ENCODE measurements at regions not wholly inside any gene's neighbourhood (a gene's known extent, or its start where the extent isn't known, plus 50 kb on each side); places are given as distances from the start of the nearest gene placed in this dataset.

GRCh38 chr20:12893653-12894052 is 115.1 kb upstream of the SPTLC3 start:
- no peak overlapping the region for H3K4me3 ChIP-seq (ENCODE audit: low read depth, low read length)
- no peak for DNase-seq (ENCODE audit: low read depth)
- TF ChIP-seq, protein P1, sequence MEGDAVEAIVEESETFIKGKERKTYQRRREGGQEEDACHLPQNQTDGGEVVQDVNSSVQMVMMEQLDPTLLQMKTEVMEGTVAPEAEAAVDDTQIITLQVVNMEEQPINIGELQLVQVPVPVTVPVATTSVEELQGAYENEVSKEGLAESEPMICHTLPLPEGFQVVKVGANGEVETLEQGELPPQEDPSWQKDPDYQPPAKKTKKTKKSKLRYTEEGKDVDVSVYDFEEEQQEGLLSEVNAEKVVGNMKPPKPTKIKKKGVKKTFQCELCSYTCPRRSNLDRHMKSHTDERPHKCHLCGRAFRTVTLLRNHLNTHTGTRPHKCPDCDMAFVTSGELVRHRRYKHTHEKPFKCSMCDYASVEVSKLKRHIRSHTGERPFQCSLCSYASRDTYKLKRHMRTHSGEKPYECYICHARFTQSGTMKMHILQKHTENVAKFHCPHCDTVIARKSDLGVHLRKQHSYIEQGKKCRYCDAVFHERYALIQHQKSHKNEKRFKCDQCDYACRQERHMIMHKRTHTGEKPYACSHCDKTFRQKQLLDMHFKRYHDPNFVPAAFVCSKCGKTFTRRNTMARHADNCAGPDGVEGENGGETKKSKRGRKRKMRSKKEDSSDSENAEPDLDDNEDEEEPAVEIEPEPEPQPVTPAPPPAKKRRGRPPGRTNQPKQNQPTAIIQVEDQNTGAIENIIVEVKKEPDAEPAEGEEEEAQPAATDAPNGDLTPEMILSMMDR (IDR thresholded peaks at IDR 0.05; ENCODE audit: insufficient read depth, low read depth, low read length, missing control alignments), result no peak

- TF ChIP-seq, protein P1 (IDR thresholded peaks at IDR 0.05; ENCODE audit: insufficient read depth, low read depth, low read length, missing control alignments), result no peak
- DNase-seq (ENCODE audit: low read depth), result no peak
- no peak overlapping the region for H3K4me3 ChIP-seq (ENCODE audit: low read depth, low read length)
Observed at GRCh38 chr20:12894089-12894488, 114.7 kb upstream of the SPTLC3 start.

DNA sequence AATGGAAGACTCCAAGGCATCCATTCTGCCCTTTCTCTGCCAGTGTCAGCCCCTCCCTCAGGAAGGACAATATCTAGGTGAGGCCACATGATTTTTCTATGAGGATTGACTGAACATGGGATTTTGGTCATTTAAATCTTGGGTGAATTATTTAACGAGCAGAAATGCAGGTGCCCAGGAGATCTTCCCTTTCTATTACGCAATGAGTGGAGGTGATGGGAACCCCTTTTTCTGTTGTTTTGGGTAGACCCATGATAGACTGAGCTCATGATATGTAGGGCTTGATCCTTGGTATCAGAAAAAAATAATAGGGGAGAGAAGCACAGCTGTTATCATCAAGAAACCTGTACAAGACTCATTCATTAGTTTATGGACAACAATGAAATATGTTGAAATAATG is 112.6 kb upstream of the SPTLC3 start:
- TF ChIP-seq, protein P1 (IDR thresholded peaks at IDR 0.05; ENCODE audit: insufficient read depth, low read depth, low read length, missing control alignments), result no peak
- no peak overlapping the region for H3K4me3 ChIP-seq (ENCODE audit: low read depth, low read length)
- DNase-seq (ENCODE audit: low read depth), result no peak

DNA sequence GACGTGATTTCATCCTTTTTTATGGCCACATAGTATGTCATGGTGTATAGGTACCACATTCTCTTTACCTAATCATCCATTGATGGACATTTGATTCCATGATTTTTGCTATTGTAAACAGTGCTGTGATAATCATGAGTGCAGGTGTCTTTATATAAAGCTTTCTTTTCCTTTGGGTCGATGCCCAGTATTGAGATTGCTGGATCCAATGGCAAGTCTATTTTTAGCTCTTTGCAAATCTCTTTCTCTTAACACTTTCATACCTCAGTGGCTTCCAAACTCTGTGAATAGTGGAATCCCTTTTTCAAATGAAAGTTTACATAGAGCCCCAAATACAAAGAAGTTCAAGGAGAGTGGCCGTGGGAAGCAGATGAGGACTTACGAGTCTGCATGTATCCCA is 105.8 kb upstream of the SPTLC3 start:
- TF ChIP-seq, protein P1 (IDR thresholded peaks at IDR 0.05; ENCODE audit: insufficient read depth, low read depth, low read length, missing control alignments), result no peak
- DNase-seq (ENCODE audit: low read depth), result no peak
- no peak overlapping the region for H3K4me3 ChIP-seq (ENCODE audit: low read depth, low read length)

- no peak overlapping the region for H3K4me3 ChIP-seq (ENCODE audit: low read depth, low read length)
- TF ChIP-seq, protein P1 (IDR thresholded peaks at IDR 0.05; ENCODE audit: insufficient read depth, low read depth, low read length, missing control alignments), result no peak
- DNase-seq (ENCODE audit: low read depth), result no peak
Observed at GRCh38 chr20:12906361-12906760, 102.4 kb upstream of the SPTLC3 start.

DNA sequence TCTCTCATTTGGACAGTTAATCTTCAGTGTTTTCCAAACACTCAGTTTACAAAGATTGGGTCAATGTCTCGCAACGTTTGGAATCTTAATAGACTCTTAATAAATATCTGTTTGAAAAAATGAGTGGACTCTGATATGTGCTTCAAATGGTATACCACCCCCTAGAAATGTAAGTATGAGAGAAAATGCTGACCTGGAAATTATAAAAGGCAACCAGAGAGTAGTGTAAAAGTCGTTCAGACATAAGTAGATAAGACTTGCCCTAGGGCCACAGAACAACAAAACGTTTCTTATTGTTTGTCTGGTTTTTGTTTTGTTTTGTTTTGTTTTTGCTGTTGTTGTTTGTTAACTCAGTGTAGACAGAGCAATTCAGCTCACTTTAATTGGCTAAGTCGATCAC is 97.4 kb upstream of the SPTLC3 start:
- no peak overlapping the region for H3K4me3 ChIP-seq (ENCODE audit: low read depth, low read length)
- DNase-seq (ENCODE audit: low read depth), result no peak
- TF ChIP-seq, protein P1 (IDR thresholded peaks at IDR 0.05; ENCODE audit: insufficient read depth, low read depth, low read length, missing control alignments), result no peak

- no peak overlapping the region for H3K4me3 ChIP-seq (ENCODE audit: low read depth, low read length)
- DNase-seq (ENCODE audit: low read depth), result no peak
- TF ChIP-seq, protein P1 (IDR thresholded peaks at IDR 0.05; ENCODE audit: insufficient read depth, low read depth, low read length, missing control alignments), result no peak
Observed at GRCh38 chr20:12913781-12914443, 94.9 kb upstream of the SPTLC3 start.
